NCI-H1092 (cell line): ENCODE measurements at regions not wholly inside any gene's neighbourhood (a gene's known extent, or its start where the extent isn't known, plus 50 kb on each side); places are given as distances from the start of the nearest gene placed in this dataset.

Experiments used
- DNase-seq: peaks from one replicate; lab custom pipeline; 2025; lab: John Stamatoyannopoulos, UW

GRCh38 chr14:65318636-65319506, 93.7 kb upstream of the FUT8 start:
- DNase-seq: no peak

- no peak for DNase-seq
Observed at GRCh38 chr14:65320661-65321308, 91.7 kb upstream of the FUT8 start.

GRCh38 chr14:65321370-65321875, 91.1 kb upstream of the FUT8 start:
- DNase-seq: no peak

- DNase-seq: no peak
Observed at GRCh38 chr14:65329481-65329880, 83.0 kb upstream of the FUT8 start.

- no peak for DNase-seq
Observed at GRCh38 chr14:65329911-65330310, 82.6 kb upstream of the FUT8 start.

- DNase-seq: no peak
Observed at GRCh38 chr14:65330416-65330815, 82.1 kb upstream of the FUT8 start.

- no peak for DNase-seq
Observed at GRCh38 chr14:65331652-65332051, 80.9 kb upstream of the FUT8 start.

- no peak for DNase-seq
Observed at GRCh38 chr14:65332141-65332871, 80.2 kb upstream of the FUT8 start.

- no peak for DNase-seq
Observed at GRCh38 chr14:65333943-65334687, 78.4 kb upstream of the FUT8 start.

- no peak for DNase-seq
Observed at GRCh38 chr14:65334765-65335410, 77.6 kb upstream of the FUT8 start.

- DNase-seq: no peak
Observed at GRCh38 chr14:65335411-65335947, 77.1 kb upstream of the FUT8 start.

- DNase-seq: no peak
Observed at GRCh38 chr14:65336191-65336591, 76.3 kb upstream of the FUT8 start.

- DNase-seq: no peak
Observed at GRCh38 chr14:65339866-65340265, 72.7 kb upstream of the FUT8 start.

- DNase-seq: no peak
Observed at GRCh38 chr14:65344011-65344410, 68.5 kb upstream of the FUT8 start.

GRCh38 chr14:65345266-65345665, 67.3 kb upstream of the FUT8 start:
- DNase-seq: no peak

- DNase-seq: no peak
Observed at GRCh38 chr14:65346474-65346873, 66.1 kb upstream of the FUT8 start.

GRCh38 chr14:65346895-65347294, 65.6 kb upstream of the FUT8 start:
- DNase-seq: no peak

- no peak for DNase-seq
Observed at GRCh38 chr14:65348137-65348536, 64.4 kb upstream of the FUT8 start.

- no peak for DNase-seq
Observed at GRCh38 chr14:65349100-65349499, 63.4 kb upstream of the FUT8 start.

- no peak for DNase-seq
Observed at GRCh38 chr14:65351493-65352194, 60.9 kb upstream of the FUT8 start.
